A673 (cell line): ENCODE measurements at regions not wholly inside any gene's neighbourhood (a gene's known extent, or its start where the extent isn't known, plus 50 kb on each side); places are given as distances from the start of the nearest gene placed in this dataset.

Source experiments
- BruUV-seq: library from RNA; stranded (reverse); fragments of 400-500 nt; replicated peaks from 2 replicates; lab custom pipeline; 2021; lab: Mats Ljungman, UMichigan
- CTCF ChIA-PET: fragments of 300-600 bp; sonication (Branson Sonifier 250); formaldehyde crosslinking; loops from one replicate; lab custom pipeline; 2022; ENCODE audit warnings: antibody characterized with exemption; lab: Charles Lee
- POLR2A ChIA-PET: fragments of 300-600 bp; sonication (Branson Sonifier 250); formaldehyde crosslinking; loops from one replicate; lab custom pipeline; 2022; ENCODE audit warnings: antibody characterized with exemption; ENCODE audit not compliant: low non-redundant PET; lab: Charles Lee
- DNase-seq: peaks from one replicate; pipeline ENCODE4 v3.0.0-alpha.2; 2015; ENCODE audit warnings: low spot score
- H3K27ac ChIP-seq: fragments of 200-600 bp; sonication (generic); 2 replicates; pipeline ENCODE4 v1.5.1; 2016; ENCODE audit warnings: mixed run types, low read depth, mild to moderate bottlenecking, mixed read lengths, antibody characterized with exemption, low read length; ENCODE audit not compliant: poor library complexity, severe bottlenecking
- H3K27me3 ChIP-seq: fragments of 200-600 bp; sonication (generic); replicated peaks from 2 replicates; pipeline ENCODE4 v1.6.1; 2017; ENCODE audit warnings: mixed run types, low read depth, mild to moderate bottlenecking, mixed read lengths, antibody characterized with exemption, low read length; ENCODE audit not compliant: insufficient read depth, poor library complexity
- H3K36me3 ChIP-seq: fragments of 200-600 bp; sonication (generic); 2 replicates; pipeline ENCODE4 v1.6.1; 2016; ENCODE audit warnings: mixed run types, mild to moderate bottlenecking, mixed read lengths, antibody characterized with exemption, low read length; ENCODE audit not compliant: insufficient read depth, poor library complexity, severe bottlenecking
- H3K4me1 ChIP-seq: fragments of 200-600 bp; sonication (generic); 2 replicates; pipeline ENCODE4 v1.6.1; 2017; ENCODE audit warnings: mixed run types, mild to moderate bottlenecking, mixed read lengths, antibody characterized with exemption, low read length; ENCODE audit not compliant: insufficient read depth, poor library complexity, severe bottlenecking
- H3K4me3 ChIP-seq: fragments of 200-600 bp; sonication (generic); 2 replicates; pipeline ENCODE4 v1.5.1; 2016; ENCODE audit warnings: low read depth, mixed run types, mild to moderate bottlenecking, mixed read lengths, low read length; ENCODE audit not compliant: poor library complexity, severe bottlenecking
- H3K9me3 ChIP-seq: fragments of 200-600 bp; sonication (generic); 2 replicates; pipeline ENCODE4 v1.6.1; 2016; ENCODE audit warnings: mixed run types, low read depth, mild to moderate bottlenecking, mixed read lengths, antibody characterized with exemption, low read length; ENCODE audit not compliant: poor library complexity, severe bottlenecking
- CTCF ChIP-seq: fragments of 300-800, 200-600 bp; sonication (generic); conservative IDR thresholded peaks from 2 replicates; pipeline ENCODE4 v1.5.1; 2017; ENCODE audit warnings: low read depth, mild to moderate bottlenecking, antibody characterized with exemption, low read length, moderate library complexity, mixed read lengths
- EZH2 ChIP-seq: fragments of 200-600 bp; sonication (generic); IDR thresholded peaks from 2 replicates; pipeline ENCODE4 v1.6.1; 2017; ENCODE audit warnings: borderline replicate concordance, low read depth, mild to moderate bottlenecking, mixed read lengths, antibody characterized with exemption, low read length; ENCODE audit not compliant: poor library complexity, severe bottlenecking
- intact Hi-C: fragments of 100-400 bp; cut with micrococcal nuclease; formaldehyde crosslinking; loops from one replicate; pipeline ENCODE4 v1.10.0; 2022; ENCODE audit not compliant: unreplicated experiment

- intact Hi-C loops, result no loop called here
- DNase-seq, result no peak
- BruUV-seq, result no TSS peak
- H3K4me1 ChIP-seq, result peaks cover 4% of the 10 kb centered on the region
- POLR2A ChIA-PET, result interaction anchor here (0.6 kb wide), 1 partner anchor 35 kb away, joined by 4 read pairs; no protein-coding TSS in a partner anchor
- H3K27ac ChIP-seq, result no peak overlapping the region
- H3K36me3 ChIP-seq, result no peaks in the 10 kb centered on the region
- no peaks in the 10 kb centered on the region for H3K27me3 ChIP-seq
- CTCF ChIA-PET, result no interaction called here
- no peak overlapping the region for H3K4me3 ChIP-seq
- TF ChIP-seq CTCF (no peak), EZH2 (no peak)
- H3K9me3 ChIP-seq, result no peaks in the 10 kb centered on the region
These were observed 449.2 kb downstream of the GJA1 start for GRCh38 chr6:121884620-121885019.

DNA sequence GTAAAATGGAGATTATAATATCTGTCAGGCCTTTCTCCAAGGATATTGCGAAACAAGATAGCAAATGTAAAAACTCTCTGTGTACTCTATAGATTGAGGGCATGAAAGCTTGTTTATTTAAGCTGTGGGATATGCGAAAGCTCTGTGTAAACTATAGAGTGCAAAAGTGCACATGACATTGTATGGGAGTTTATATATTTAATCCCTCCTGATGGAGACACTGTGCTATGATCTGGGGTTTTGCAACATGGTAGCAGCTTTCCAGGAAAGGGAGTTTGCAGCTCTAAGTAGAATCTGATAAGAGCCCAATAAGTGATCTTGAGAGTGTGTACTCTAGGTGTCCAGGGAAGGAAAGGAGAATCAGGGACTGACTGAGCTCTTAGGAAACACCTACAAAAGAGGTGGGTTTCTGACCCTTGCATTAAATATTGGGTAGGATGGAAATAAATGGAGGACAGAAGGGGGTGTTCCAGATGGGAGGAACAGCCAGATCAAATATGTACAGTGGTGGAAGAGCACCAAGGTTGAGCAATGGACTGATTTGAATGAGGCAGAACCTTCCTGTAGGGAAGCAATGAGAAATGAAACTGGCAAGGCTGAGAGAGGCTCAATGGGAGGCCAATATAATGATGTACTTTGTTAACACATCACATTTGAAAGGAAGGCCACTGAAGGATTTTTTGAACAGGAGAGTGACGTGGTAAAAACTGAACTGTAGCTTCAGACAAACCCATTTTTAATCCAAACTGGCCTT, 450.1 kb downstream of the GJA1 start:
- H3K4me1 ChIP-seq, result peaks cover 4% of the 10 kb centered on the region
- intact Hi-C loops, result no loop called here
- peak overlapping the region; percentile 7 for H3K27ac ChIP-seq
- no TSS peak for BruUV-seq
- H3K4me3 ChIP-seq, result no peak overlapping the region
- no peaks in the 10 kb centered on the region for H3K27me3 ChIP-seq
- H3K36me3 ChIP-seq, result no peaks in the 10 kb centered on the region
- ChIA-PET POLR2A (interaction anchor here (0.6 kb wide), 1 partner anchor 232 kb away, joined by 3 read pairs; no protein-coding TSS in a partner anchor), CTCF (no interaction called here)
- no peak for TF ChIP-seq EZH2
- TF ChIP-seq CTCF, result no peak
- peak; percentile 34 for DNase-seq
- no peaks in the 10 kb centered on the region for H3K9me3 ChIP-seq

DNA sequence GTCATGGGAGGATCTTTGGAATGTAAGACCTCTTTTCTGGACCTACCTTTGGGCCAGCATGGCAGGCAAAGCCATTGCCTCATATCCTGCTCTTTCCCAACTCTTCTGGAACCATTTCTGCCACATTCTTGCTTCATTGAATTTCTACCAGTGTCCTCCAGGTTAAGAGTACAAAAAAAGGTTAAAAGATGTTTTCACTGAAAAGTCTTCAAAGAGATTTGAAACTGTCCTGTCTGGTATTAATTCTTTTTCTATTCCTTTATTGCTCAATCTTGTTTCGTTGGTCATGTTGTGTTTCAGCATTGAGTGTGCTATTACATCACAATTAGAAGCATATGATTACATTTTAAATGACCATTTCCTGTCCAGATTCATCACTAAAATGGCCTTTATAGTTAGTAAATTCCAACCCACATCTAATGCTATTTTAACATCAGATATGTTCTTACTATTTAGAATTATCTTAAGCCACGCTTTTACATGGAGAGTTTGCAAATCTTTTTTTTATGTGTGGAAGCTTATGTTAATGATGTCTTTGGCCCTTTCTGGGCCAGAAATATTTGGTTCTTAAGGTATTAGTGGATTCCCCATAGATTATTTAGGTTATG, 450.9 kb downstream of the GJA1 start:
- H3K27ac ChIP-seq, result peak overlapping the region; percentile 7
- H3K4me1 ChIP-seq, result no peaks in the 10 kb centered on the region
- no peaks in the 10 kb centered on the region for H3K27me3 ChIP-seq
- ChIA-PET POLR2A (interaction anchor here (0.6 kb wide), 1 partner anchor 326 kb away, joined by 3 read pairs; no protein-coding TSS in a partner anchor), CTCF (no interaction called here)
- H3K4me3 ChIP-seq, result no peak overlapping the region
- peak; percentile 21 for DNase-seq
- intact Hi-C loops, result no loop called here
- no peaks in the 10 kb centered on the region for H3K9me3 ChIP-seq
- TF ChIP-seq CTCF (no peak), EZH2 (no peak)
- H3K36me3 ChIP-seq, result no peaks in the 10 kb centered on the region
- no TSS peak for BruUV-seq
